ENCODE measurements at regions not wholly inside any gene's neighbourhood (a gene's known extent, or its start where the extent isn't known, plus 50 kb on each side); places are given as distances from the start of the nearest gene placed in this dataset.

- no peak for TF ChIP-seq POLR2A (IDR thresholded peaks at IDR 0.05)
- no peak for TF ChIP-seq CTCF (IDR thresholded peaks at IDR 0.05)
These were observed 151.6 kb upstream of the UNC5B start for GRCh38 chr10:71060476-71061426.
